NOMO-1 treated with DMSO at 0.1 percent for 48 hours (cell line): ENCODE measurements at regions not wholly inside any gene's neighbourhood (a gene's known extent, or its start where the extent isn't known, plus 50 kb on each side); places are given as distances from the start of the nearest gene placed in this dataset.

Experiments
- DNase-seq: peaks from one replicate; lab custom pipeline; 2025; ENCODE audit not compliant: unreplicated experiment; lab: John Stamatoyannopoulos, UW

DNA sequence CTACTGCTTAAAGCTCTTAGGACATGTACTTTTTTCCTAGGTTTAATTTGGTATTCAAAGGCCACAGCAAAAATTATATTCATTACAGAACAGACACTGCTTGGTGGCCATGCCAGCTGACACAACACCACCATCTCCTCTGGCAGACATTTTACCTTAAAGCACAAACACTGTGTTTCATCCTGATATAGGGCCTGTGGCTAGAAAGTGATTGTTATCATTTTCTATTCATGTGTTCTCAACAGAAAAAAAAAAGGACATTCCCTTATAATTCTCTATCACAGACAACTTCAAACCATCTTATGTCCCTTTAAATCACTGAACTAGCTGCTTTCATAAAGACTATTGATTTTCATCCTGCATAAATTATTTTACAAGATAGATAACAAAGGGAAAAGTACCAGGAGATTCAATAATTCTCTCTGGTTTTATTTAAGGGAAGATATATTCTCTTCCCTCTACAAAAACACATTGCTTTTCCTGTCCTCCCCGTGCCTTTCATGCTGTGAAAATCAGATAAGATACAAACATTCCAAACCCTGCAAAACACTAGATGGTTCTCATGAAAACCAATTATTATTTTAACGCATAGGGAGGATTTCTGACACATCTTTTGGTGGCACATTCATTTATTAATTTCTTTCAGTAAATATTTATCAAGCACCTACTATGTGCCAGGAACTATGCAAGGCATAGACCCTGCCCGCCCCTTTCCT is 139.3 kb upstream of the TMCC3 start:
- DNase-seq: no peak

GRCh38 chr12:94788298-94788697 is 137.9 kb upstream of the TMCC3 start:
- no peak for DNase-seq

- no peak for DNase-seq
Measured at GRCh38 chr12:94786906-94787305, 136.5 kb upstream of the TMCC3 start.

DNA sequence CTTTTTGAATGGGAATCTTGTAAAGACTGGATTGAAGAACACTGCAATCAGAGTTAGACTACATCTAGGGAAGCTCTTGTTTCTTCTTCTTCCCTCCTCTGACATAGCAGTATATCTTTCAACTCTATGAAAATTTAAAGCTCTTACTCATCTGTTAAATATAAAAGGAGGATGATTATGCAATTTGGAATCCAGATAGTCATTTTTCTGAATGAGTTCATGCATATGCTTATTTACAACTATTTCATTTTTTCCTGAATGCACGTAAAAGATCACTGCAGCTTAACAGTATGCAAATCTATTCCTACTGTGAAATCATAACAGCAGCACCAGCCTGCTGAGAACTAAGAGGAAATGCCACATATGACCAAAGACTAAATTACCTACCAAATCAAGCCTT is 133.5 kb upstream of the TMCC3 start:
- DNase-seq: peak; percentile 19

DNA sequence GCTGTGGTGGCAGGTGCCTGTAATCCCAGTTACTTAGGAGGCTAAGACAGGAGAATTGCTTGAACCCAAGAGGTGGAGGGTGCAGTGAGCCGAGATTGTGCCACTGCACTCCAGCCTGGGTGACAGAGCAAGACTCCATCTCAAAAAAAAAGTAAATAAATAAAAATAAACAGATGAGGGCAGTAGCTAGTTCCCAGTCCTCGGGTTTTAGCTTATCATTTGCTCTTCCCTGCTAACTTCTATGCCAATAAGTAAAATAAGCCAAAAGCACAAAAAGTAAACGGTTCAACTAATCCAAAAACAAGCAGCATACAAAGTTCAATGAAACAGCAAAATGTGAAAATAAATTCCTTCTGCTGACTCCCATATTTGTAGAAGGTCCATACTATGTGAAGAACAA is 133.0 kb upstream of the TMCC3 start:
- DNase-seq: no peak

DNA sequence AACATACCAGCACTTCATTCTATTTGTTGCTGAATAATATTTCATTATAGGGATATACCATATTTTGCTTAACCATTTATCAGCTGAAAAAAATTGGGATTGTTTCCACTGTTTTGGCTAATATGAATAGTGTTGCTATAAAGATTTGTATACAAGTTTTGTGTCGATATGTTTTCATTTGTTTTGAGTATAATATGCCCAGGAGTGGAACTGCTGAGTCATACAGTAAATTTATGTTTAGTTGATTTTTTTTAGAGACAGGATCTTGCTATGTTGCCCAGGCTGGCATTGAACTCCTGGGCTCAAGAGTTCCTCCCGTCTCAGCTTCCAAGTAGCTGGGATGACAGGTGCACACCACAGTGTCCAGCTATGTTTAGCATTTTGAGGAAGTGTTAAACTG is 131.5 kb upstream of the TMCC3 start:
- no peak for DNase-seq

GRCh38 chr12:94779485-94779884 is 129.1 kb upstream of the TMCC3 start:
- DNase-seq: no peak

- DNase-seq: no peak
Measured at GRCh38 chr12:94777936-94778335, 127.6 kb upstream of the TMCC3 start.

GRCh38 chr12:94775710-94776109 is 125.4 kb upstream of the TMCC3 start:
- DNase-seq: no peak

GRCh38 chr12:94771741-94772140 is 121.4 kb upstream of the TMCC3 start:
- no peak for DNase-seq

DNA sequence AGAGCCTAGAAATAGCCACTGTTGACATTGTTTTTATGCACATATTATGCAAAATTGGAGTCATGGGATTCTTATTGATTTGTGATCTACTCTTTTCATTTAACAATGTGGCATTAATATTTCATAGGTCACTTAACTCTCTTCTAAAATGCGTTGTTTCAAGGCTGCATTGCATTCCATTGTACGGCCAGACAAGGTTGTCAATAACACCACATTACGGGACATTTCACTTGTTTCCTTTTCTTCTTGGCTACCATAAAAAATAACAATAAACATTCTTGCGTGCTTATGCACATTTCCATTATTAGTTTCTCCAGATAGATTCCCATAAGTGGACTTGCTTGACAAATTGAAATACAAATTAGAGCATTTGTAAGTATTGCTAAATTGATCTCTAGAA is 120.8 kb upstream of the TMCC3 start:
- no peak for DNase-seq

DNA sequence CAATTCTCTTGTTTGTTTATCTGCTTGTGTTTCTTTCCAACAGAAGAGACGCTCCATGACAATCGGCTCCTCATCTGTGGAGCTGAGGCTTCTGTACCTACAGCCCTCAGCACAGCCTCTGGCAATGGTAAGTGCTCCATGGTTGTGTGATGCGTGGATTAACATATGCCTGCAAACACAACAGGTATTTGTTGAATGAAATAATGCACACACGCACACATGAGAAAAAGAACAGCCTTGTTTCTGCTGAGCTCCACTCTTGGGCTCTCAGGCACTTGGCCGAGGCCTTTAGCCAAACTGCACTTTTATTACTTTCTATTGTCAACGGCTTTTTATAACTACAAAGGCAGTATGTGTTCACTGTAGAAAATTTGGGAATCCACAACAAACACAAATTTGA is 120.4 kb upstream of the TMCC3 start:
- DNase-seq: no peak

DNA sequence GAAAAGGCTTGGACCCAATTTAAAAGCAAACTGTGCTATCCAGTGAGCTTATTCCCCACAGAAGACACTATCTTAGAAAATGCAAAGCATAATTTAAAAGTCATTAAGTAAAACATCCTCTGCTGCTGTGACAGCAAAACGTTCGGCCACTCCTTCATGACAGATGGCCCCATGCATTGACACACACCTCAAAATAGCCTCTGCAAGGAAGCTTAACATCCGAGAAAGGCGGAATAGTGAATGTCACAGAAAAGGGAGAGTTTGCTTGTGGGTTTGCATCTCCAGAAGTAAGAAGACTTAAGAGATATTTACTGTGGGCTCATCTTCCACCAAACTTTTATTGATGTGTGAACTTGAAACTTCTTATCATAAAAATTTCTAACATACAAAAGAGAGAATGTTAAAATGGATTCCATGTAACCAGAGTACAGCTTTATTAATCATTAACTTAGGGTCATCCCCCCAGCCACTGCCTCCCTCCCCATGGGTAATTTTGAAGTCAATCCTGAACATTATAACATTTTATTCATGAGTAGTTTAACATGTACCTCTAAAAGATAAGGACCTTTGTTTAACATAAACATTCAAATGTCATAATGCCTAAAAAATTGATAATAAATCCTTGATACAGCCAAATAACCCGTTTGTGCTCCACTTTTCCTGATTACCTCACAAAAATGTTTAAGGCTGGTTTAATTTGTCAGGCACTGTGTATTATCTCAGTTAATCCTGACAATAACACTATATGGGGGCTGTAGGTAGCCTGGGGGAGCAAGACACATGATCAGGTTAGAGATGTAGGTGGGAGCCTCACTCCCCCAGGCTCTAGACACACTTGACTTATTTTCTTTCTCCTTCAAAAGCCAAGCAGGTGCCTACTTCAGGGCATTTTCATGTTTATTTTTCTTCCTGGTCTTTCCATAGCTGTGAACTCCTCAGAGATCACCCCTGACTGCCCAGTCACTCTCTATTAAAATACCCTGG is 119.7 kb upstream of the TMCC3 start:
- DNase-seq: peak; percentile 44

GRCh38 chr12:94769047-94769420 is 118.7 kb upstream of the TMCC3 start:
- peak; percentile 57 for DNase-seq

DNA sequence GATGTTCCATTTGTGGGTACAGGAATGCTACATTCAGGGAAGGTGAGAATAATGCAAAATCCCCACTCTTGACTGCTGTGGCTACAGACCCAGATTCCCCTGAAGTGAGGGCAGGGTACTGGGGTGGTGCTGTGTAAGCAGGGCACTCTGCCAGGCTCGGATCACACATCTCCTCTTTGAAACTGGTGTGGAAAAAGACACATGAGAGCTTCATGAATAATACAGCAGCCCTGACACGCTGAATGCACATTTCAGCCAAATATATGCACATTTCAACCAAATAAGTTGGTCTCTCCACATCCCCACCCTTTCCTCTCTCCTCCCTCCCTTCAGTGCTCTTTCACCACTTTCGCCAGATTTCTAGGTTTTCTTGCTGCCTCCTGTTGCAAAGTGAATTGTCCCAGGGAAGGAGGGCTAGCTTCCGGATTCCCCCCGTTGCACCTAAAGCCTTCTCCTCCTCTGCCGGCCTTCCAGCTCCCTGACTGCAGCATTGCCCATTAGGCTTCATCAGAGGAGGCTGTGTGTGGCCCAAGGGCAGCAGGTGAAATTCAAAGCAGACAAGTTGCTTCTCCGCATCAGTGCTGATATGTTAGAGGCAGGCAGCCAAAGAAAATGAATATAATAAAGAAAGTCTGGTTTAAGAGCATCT is 118.2 kb upstream of the TMCC3 start:
- DNase-seq: no peak

DNA sequence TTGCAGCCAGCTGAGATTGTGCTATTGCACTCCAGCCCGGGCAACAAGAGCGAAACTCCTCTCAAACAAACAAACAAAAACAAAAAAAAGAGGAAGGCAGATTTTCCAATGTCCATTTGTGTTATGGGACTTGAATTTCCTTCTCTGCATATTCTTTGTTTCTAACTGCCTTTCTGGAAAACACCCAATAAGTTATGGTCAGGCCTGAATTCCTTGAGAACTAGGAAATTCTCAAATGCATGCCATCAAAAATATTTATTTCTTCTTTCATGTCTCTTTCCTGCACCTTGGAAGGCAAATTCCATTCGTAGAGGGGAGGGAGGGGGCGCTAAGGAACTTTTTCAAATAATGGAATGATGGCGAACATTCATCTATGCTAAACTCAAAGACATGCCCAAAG is 117.6 kb upstream of the TMCC3 start:
- DNase-seq: no peak

DNA sequence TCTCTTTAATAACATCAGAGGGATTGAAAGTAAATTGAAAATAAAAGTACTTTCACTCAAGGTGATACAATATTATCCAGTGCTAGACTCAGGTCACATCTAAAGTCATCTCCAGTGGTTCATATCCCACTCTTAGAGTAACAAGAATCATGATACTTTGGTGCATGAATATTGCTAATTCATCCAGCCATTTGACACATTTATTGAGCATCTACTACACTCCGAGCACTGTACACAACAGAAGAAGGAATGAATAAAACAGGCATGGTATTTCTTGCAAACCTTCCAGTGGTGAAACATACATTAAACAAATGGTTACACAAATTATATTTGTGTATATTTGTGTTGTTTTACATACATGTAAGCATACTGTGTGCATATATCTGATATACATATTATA is 116.0 kb upstream of the TMCC3 start:
- no peak for DNase-seq

- DNase-seq: no peak
Measured at GRCh38 chr12:94763462-94763861, 113.1 kb upstream of the TMCC3 start.

- DNase-seq: no peak
Measured at GRCh38 chr12:94762943-94763342, 112.6 kb upstream of the TMCC3 start.

DNA sequence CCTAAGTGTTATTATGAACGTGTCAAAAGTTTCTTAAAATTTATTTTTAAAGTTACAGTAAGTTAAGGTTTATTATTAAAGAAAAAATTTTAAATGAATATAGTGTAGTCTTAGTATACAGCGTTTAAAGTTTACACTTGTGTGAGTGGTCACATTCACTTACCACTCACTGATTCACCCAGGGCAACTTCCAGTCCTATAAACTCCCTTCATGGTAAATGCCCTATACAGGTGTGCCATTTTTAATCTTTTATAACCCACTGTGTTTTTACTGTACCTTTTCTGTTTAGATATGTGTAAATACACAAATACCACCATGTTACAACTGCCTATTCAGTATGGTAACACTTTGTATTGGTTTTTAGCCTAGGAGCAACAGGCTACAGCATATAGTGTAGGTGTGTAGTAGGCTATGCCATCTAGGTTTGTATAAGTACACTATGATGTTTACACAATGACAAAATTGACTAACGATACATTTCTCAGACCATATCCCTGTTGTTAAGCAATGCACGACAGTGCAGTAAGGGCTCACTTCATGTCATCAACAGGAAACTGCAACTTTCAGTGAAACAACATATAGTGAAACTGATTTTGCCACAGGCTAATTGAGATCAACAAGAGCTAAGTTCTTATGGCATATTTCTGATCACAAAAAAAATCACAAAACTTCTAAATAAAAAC is 112.0 kb upstream of the TMCC3 start:
- peak; percentile 30 for DNase-seq

DNA sequence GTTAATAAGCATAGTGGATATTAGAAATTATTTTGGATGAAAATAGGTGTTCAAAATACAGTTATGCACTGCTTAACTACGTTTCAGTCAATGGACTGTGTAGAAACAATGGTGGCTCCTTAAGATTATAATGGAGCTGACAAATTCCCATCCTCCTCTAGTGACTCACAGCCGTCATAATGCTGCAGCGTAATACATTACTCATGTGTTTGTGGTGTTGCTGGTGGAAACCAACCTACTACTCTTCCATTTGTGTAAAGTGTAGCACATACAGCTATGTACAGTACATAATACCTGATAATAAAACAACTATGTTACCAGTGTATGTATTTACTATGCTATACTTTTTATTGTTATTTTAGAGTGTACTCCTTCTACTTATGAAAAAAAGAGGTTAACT is 111.2 kb upstream of the TMCC3 start:
- no peak for DNase-seq
